A549 (cell line): ENCODE measurements at regions not wholly inside any gene's neighbourhood (a gene's known extent, or its start where the extent isn't known, plus 50 kb on each side); places are given as distances from the start of the nearest gene placed in this dataset.
"Not testable (repeated sequence)": the region's sequence is repeated elsewhere in the genome, so short reads cannot be mapped to it uniquely, and the experiment has no call there.

Experiments
- ATAC-seq, 2 experiments: fragments of 200-7000 bp in 1 of 2; fragments of >200 bp in 1 of 2; cut with Nextera tagmentation in 1 of 2; cut with Tn5 transposase in 1 of 2; 3 replicates each; pipeline versions ENCODE4 v1.8.0 to v1.9.1; 2018 to 2020; ENCODE audit warnings: mild to moderate bottlenecking in 1 of 2, moderate library complexity in 1 of 2
- CTCF ChIA-PET: fragments of 300-600 bp; sonication (Branson Sonifier 250); formaldehyde crosslinking; extraction: SDS; loops from one replicate; lab custom pipeline; 2021; ENCODE audit warnings: antibody characterized with exemption, inconsistent platforms; lab: Yijun Ruan, JAX
- POLR2A ChIA-PET: fragments of 350-600 bp; formaldehyde crosslinking; extraction: SDS; loops from one replicate; lab custom pipeline; 2021; ENCODE audit warnings: antibody characterized with exemption, inconsistent platforms; lab: Yijun Ruan, JAX
- DNase-seq, 2 experiments: peaks; one replicate each; pipeline versions ENCODE4 v3.0.0 to v3.0.0-alpha.2; 2011 to 2016; ENCODE audit warnings: low read depth in 1 of 2, low spot score in 1 of 2
- FAIRE-seq: peaks from 2 replicates; lab custom pipeline; 2011; peaks lifted over from hg19 to GRCh38; lab: Jason Lieb, UNC
- H3K27ac ChIP-seq, 2 experiments: fragments of >200 bp; sonication (Bioruptor Twin); formaldehyde crosslinking; 3 replicates each; pipeline ENCODE4 v1.5.1; 2016 to 2017
- H3K4me1 ChIP-seq: fragments of >200 bp; sonication (Bioruptor Twin); formaldehyde crosslinking; 3 replicates; pipeline ENCODE4 v1.6.1; 2016
- H3K4me2 ChIP-seq: fragments of >200 bp; sonication (Bioruptor Twin); formaldehyde crosslinking; 3 replicates; pipeline ENCODE4 v1.6.1; 2016
- H3K4me3 ChIP-seq: fragments of >200 bp; sonication (Bioruptor Twin); formaldehyde crosslinking; 3 replicates; pipeline ENCODE4 v1.5.1; 2016
- H3K9me3 ChIP-seq: fragments of >200 bp; sonication (Bioruptor Twin); formaldehyde crosslinking; 3 replicates; pipeline ENCODE4 v1.6.1; 2016
- BHLHE40 ChIP-seq: IDR thresholded peaks from 2 replicates; pipeline ENCODE4 v1.6.1; 2012; ENCODE audit warnings: low read depth, low read length, inconsistent platforms
- CBX8 ChIP-seq: fragments of 200-600 bp; sonication (generic); IDR thresholded peaks from 2 replicates; pipeline ENCODE4 v1.6.1; 2016
- CHD4 ChIP-seq: fragments of 200-600 bp; sonication (generic); IDR thresholded peaks from 2 replicates; pipeline ENCODE4 v1.6.1; 2016; ENCODE audit warnings: antibody characterized with exemption, mild to moderate bottlenecking, borderline replicate concordance
- E2F6 ChIP-seq: IDR thresholded peaks from 2 replicates; pipeline ENCODE4 v1.6.1; 2012; ENCODE audit warnings: low read depth, borderline replicate concordance
- ESRRA ChIP-seq: fragments of 150-350 bp; IDR thresholded peaks from 2 replicates; pipeline ENCODE4 v1.6.1; 2014; ENCODE audit warnings: mild to moderate bottlenecking, low read length, borderline replicate concordance
- FOSL2 ChIP-seq, 2 experiments: fragments of 450-650 bp in 1 of 2; fragments of >200 bp in 1 of 2; sonication (Bioruptor Twin) in 1 of 2; formaldehyde crosslinking; IDR thresholded peaks; 2 replicates each; pipeline versions ENCODE4 v1.5.0 to v1.6.1; 2016 to 2020; ENCODE audit warnings: mild to moderate bottlenecking in 1 of 2, moderate library complexity in 1 of 2
- HES2 ChIP-seq: fragments of >200 bp; sonication (Bioruptor Twin); formaldehyde crosslinking; IDR thresholded peaks from 2 replicates; pipeline ENCODE4 v1.6.1; 2016
- HOXA7 ChIP-seq: fragments of 250-450 bp; sonication (Bioruptor Pico); IDR thresholded peaks from 2 replicates; pipeline ENCODE4 v1.5.0; 2020; ENCODE audit warnings: mild to moderate bottlenecking, moderate library complexity
- HOXB13 ChIP-seq: fragments of 250-450 bp; sonication (Bioruptor Pico); IDR thresholded peaks from 2 replicates; pipeline ENCODE4 v1.5.0; 2020; ENCODE audit warnings: low read depth, mild to moderate bottlenecking, moderate library complexity
- JUN ChIP-seq, 2 experiments: fragments of >200 bp; sonication (Bioruptor Twin); formaldehyde crosslinking; IDR thresholded peaks; 2 replicates in 1 of 2; 3 replicates in 1 of 2; pipeline ENCODE4 v1.6.1; 2016 to 2017
- KDM1A ChIP-seq: fragments of 200-600 bp; sonication (generic); IDR thresholded peaks from 2 replicates; pipeline ENCODE4 v1.6.1; 2016; ENCODE audit warnings: low read depth, mild to moderate bottlenecking
- MYC ChIP-seq: IDR thresholded peaks from 2 replicates; pipeline ENCODE4 v1.6.1; 2012; ENCODE audit warnings: mild to moderate bottlenecking, inconsistent platforms, low read length, improper control_type of control experiment, borderline replicate concordance
- NPAS2 ChIP-seq: fragments of 250-450 bp; sonication (Bioruptor Pico); IDR thresholded peaks from 2 replicates; pipeline ENCODE4 v1.8.0; 2022; ENCODE audit warnings: mild to moderate bottlenecking, moderate library complexity, borderline replicate concordance
- NR3C1 ChIP-seq: fragments of >200 bp; sonication (Bioruptor Twin); formaldehyde crosslinking; IDR thresholded peaks from 3 replicates; pipeline ENCODE4 v1.6.1; 2017
- POLR2A ChIP-seq: IDR thresholded peaks from 2 replicates; pipeline ENCODE4 v1.6.1; 2012; ENCODE audit warnings: mild to moderate bottlenecking, low read length
- RCOR1 ChIP-seq: fragments of 150-350 bp; IDR thresholded peaks from 2 replicates; pipeline ENCODE4 v1.6.1; 2014; ENCODE audit warnings: antibody characterized with exemption, low read length, low read depth
- RNF2 ChIP-seq: fragments of 200-600 bp; sonication (generic); IDR thresholded peaks from 2 replicates; pipeline ENCODE4 v1.6.1; 2016; ENCODE audit warnings: low read depth, mild to moderate bottlenecking, antibody characterized with exemption, moderate library complexity, borderline replicate concordance
- TFCP2L1 ChIP-seq: fragments of 250-450 bp; sonication (Bioruptor Pico); IDR thresholded peaks from 2 replicates; pipeline ENCODE4 v1.5.0; 2021; ENCODE audit warnings: mild to moderate bottlenecking
- ZFP36 ChIP-seq: fragments of 450-650 bp; IDR thresholded peaks from 2 replicates; pipeline ENCODE4 v1.6.1; 2014; ENCODE audit warnings: borderline replicate concordance; ENCODE audit not compliant: partially characterized antibody
- ZNF302 ChIP-seq: fragments of 250-450 bp; sonication (Bioruptor Pico); IDR thresholded peaks from 2 replicates; pipeline ENCODE4 v1.9.0; 2021; ENCODE audit warnings: inconsistent platforms, mild to moderate bottlenecking, moderate library complexity
- WGBS: methylation state at CpG from one replicate; pipeline ENCODE4 v1.1.6; 2017; ENCODE audit errors: missing lambda C conversion rate; 5-methylcytosine and 5-hydroxymethylcytosine counted together
- TF ChIP-seq, protein P1 (sequence below): fragments of >200 bp; sonication (Bioruptor Twin); formaldehyde crosslinking; IDR thresholded peaks from 3 replicates; pipeline ENCODE4 v1.5.1; 2016

- TF ChIP-seq, protein P1, sequence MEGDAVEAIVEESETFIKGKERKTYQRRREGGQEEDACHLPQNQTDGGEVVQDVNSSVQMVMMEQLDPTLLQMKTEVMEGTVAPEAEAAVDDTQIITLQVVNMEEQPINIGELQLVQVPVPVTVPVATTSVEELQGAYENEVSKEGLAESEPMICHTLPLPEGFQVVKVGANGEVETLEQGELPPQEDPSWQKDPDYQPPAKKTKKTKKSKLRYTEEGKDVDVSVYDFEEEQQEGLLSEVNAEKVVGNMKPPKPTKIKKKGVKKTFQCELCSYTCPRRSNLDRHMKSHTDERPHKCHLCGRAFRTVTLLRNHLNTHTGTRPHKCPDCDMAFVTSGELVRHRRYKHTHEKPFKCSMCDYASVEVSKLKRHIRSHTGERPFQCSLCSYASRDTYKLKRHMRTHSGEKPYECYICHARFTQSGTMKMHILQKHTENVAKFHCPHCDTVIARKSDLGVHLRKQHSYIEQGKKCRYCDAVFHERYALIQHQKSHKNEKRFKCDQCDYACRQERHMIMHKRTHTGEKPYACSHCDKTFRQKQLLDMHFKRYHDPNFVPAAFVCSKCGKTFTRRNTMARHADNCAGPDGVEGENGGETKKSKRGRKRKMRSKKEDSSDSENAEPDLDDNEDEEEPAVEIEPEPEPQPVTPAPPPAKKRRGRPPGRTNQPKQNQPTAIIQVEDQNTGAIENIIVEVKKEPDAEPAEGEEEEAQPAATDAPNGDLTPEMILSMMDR = peak; percentile 30; the same call in 2 of the 3 replicates
- TF ChIP-seq CBX8 (no peak), HES2 (no peak), HOXA7 (CRISPR knock-in tag) (no peak), RNF2 (no peak), ESRRA (no peak)
These were observed 379.3 kb upstream of the SGCG start (continued) for GRCh38 chr13:22801402-22802003.

- FAIRE-seq = no peak
- TF ChIP-seq NPAS2 (no peak), MYC (no peak), ZNF302 (CRISPR knock-in tag) (no peak), NR3C1 (no peak), E2F6 (no peak), CHD4 (no peak), BHLHE40 (no peak), TFCP2L1 (CRISPR knock-in tag) (no peak), RCOR1 (no peak), KDM1A (no peak), POLR2A (no peak), ZFP36 (no peak), FOSL2 (IDR thresholded peaks at IDR 0.05) (no peak), FOSL2 (CRISPR knock-in tag; IDR thresholded peaks at IDR 0.05) (no peak), HOXB13 (CRISPR knock-in tag) (no peak), RNF2 (no peak), JUN (IDR thresholded peaks at IDR 0.05) (no peak)
- WGBS = 6% methylated on average over 3 of the region's 3 CpGs
- DNase-seq = peak in 1 of 2 experiments; percentile 10
- H3K27ac ChIP-seq = no peak overlapping the region
- H3K4me3 ChIP-seq = no peak overlapping the region
- no peak overlapping the region for H3K4me2 ChIP-seq
- H3K9me3 ChIP-seq = no peaks in the 10 kb centered on the region
- ChIA-PET POLR2A (no interaction called here), CTCF (interaction anchor here (0.8 kb wide), 1 partner anchor 10 kb away, joined by 3 read pairs; no protein-coding TSS in a partner anchor)
- no peaks in the 10 kb centered on the region for H3K4me1 ChIP-seq
- ATAC-seq = no peak
These were observed 368.0 kb upstream of the SGCG start for GRCh38 chr13:22812793-22813192.

GRCh38 chr13:22813531-22814377 lies 367.0 kb upstream of the SGCG start:
- POLR2A ChIA-PET = not testable (repeated sequence)
- CTCF ChIA-PET = interaction anchor here (0.8 kb wide), 1 partner anchor 11 kb away, joined by 3 read pairs; no protein-coding TSS in a partner anchor
- 56% methylated on average over 21 of the region's 21 CpGs for WGBS

More at GRCh38 chr13:22813531-22814377, 367.0 kb upstream of the SGCG start:
- H3K27ac ChIP-seq, H3K4me3 ChIP-seq, ATAC-seq, H3K9me3 ChIP-seq, H3K4me2 ChIP-seq, FAIRE-seq, DNase-seq, H3K4me1 ChIP-seq: not testable (repeated sequence)
